Neural cell (in vitro differentiated cells): ENCODE measurements at regions not wholly inside any gene's neighbourhood (a gene's known extent, or its start where the extent isn't known, plus 50 kb on each side); places are given as distances from the start of the nearest gene placed in this dataset.

Experiments
- H2AFZ ChIP-seq: fragments of 200-600, 300-800 bp; sonication (generic), shearing (Covaris generic); 2 replicates; pipeline ENCODE4 v1.6.0; 2014; ENCODE audit warnings: low read depth, mild to moderate bottlenecking, antibody characterized with exemption, low read length, moderate library complexity
- H3F3A ChIP-seq: fragments of 200-600 bp; shearing (Covaris generic); 2 replicates; pipeline ENCODE4 v1.6.1; 2016; ENCODE audit warnings: mild to moderate bottlenecking, moderate library complexity, mixed read lengths, antibody characterized with exemption, low read length; ENCODE audit not compliant: insufficient read depth, poor library complexity, severe bottlenecking
- H3K27ac ChIP-seq: fragments of 200-600, 300-800 bp; sonication (generic), shearing (Covaris generic); 2 replicates; pipeline ENCODE4 v1.5.1; 2014; ENCODE audit warnings: mild to moderate bottlenecking, low read length, moderate library complexity
- H3K27me3 ChIP-seq: fragments of 300-800, 200-600 bp; sonication (generic), shearing (Covaris generic); 2 replicates; pipeline ENCODE4 v1.6.0; 2014; ENCODE audit warnings: mild to moderate bottlenecking, low read depth, low read length, moderate library complexity; ENCODE audit not compliant: insufficient read depth
- H3K36me3 ChIP-seq: fragments of 300-800, 200-600 bp; sonication (generic), shearing (Covaris generic); 2 replicates; pipeline ENCODE4 v1.5.1; 2014; ENCODE audit warnings: mild to moderate bottlenecking, antibody characterized with exemption, low read length, moderate library complexity; ENCODE audit not compliant: insufficient read depth
- H3K4me2 ChIP-seq: fragments of 300-800, 200-600 bp; sonication (generic), shearing (Covaris generic); 2 replicates; pipeline ENCODE4 v1.6.0; 2014; ENCODE audit warnings: mild to moderate bottlenecking, low read length
- H3K4me3 ChIP-seq: fragments of 300-800, 200-600 bp; sonication (generic), shearing (Covaris generic); 2 replicates; pipeline ENCODE4 v1.5.1; 2014; ENCODE audit warnings: mild to moderate bottlenecking, low read length, moderate library complexity
- H3K79me2 ChIP-seq: fragments of 200-600 bp; shearing (Covaris generic); replicated peaks from 2 replicates; pipeline ENCODE4 v1.6.0; 2014; ENCODE audit warnings: mild to moderate bottlenecking, low read length, moderate library complexity; ENCODE audit not compliant: insufficient read depth
- H3K9ac ChIP-seq: fragments of 300-800, 200-600 bp; sonication (generic), shearing (Covaris generic); 2 replicates; pipeline ENCODE4 v1.6.1; 2016; ENCODE audit warnings: mild to moderate bottlenecking, low read length, mixed read lengths
- H3K9me2 ChIP-seq: fragments of 200-600 bp; shearing (Covaris generic); 2 replicates; pipeline ENCODE4 v1.6.1; 2016; ENCODE audit warnings: mild to moderate bottlenecking, low read length, mixed read lengths; ENCODE audit not compliant: insufficient read depth
- H3K9me3 ChIP-seq: fragments of 200-600, 300-800 bp; sonication (generic), shearing (Covaris generic); 2 replicates; pipeline ENCODE4 v1.6.1; 2016; ENCODE audit warnings: mild to moderate bottlenecking, mixed run types, low read length, moderate library complexity, mixed read lengths
- H4K20me1 ChIP-seq: fragments of 200-600 bp; shearing (Covaris generic); 2 replicates; pipeline ENCODE4 v1.6.1; 2016; ENCODE audit warnings: mild to moderate bottlenecking, mixed run types; ENCODE audit not compliant: insufficient read depth
- EP300 ChIP-seq: fragments of 450-650 bp; conservative IDR thresholded peaks from 2 replicates; pipeline ENCODE4 v1.6.1; 2014; ENCODE audit warnings: antibody characterized with exemption, mild to moderate bottlenecking, moderate library complexity; ENCODE audit not compliant: poor library complexity, severe bottlenecking
- EZH2 ChIP-seq: fragments of 200-600, 300-800 bp; shearing (Covaris generic), sonication (generic); IDR thresholded peaks from 2 replicates; pipeline ENCODE4 v1.6.1; 2014; ENCODE audit warnings: antibody characterized with exemption, low read length, borderline replicate concordance, mild to moderate bottlenecking; ENCODE audit not compliant: insufficient read depth, poor library complexity, severe bottlenecking
- MXI1 ChIP-seq: fragments of 450-650 bp; conservative IDR thresholded peaks from 2 replicates; pipeline ENCODE4 v1.6.1; 2014; ENCODE audit warnings: antibody characterized with exemption, mild to moderate bottlenecking; ENCODE audit not compliant: poor library complexity, severe bottlenecking
- POLR2AphosphoS5 ChIP-seq: IDR thresholded peaks from 2 replicates; pipeline ENCODE4 v1.6.1; 2012
- RAD21 ChIP-seq: fragments of 450-650 bp; conservative IDR thresholded peaks from 2 replicates; pipeline ENCODE4 v1.6.1; 2014; ENCODE audit warnings: antibody characterized with exemption, mild to moderate bottlenecking, moderate library complexity
- SMC3 ChIP-seq: fragments of 450-650 bp; conservative IDR thresholded peaks from 2 replicates; pipeline ENCODE4 v1.6.1; 2014; ENCODE audit warnings: antibody characterized with exemption, mild to moderate bottlenecking, moderate library complexity; ENCODE audit not compliant: poor library complexity
- TAF1 ChIP-seq: IDR thresholded peaks from 2 replicates; pipeline ENCODE4 v1.6.1; 2012; ENCODE audit warnings: low read depth
- TF ChIP-seq, protein P1 (sequence below): IDR thresholded peaks from 2 replicates; pipeline ENCODE4 v1.6.1; 2012; ENCODE audit warnings: borderline replicate concordance
- TF ChIP-seq, protein P2 (sequence below): fragments of 450-650 bp; IDR thresholded peaks from 2 replicates; pipeline ENCODE4 v1.5.1; 2014; ENCODE audit warnings: antibody characterized with exemption, mild to moderate bottlenecking, moderate library complexity; ENCODE audit not compliant: poor library complexity, severe bottlenecking

DNA sequence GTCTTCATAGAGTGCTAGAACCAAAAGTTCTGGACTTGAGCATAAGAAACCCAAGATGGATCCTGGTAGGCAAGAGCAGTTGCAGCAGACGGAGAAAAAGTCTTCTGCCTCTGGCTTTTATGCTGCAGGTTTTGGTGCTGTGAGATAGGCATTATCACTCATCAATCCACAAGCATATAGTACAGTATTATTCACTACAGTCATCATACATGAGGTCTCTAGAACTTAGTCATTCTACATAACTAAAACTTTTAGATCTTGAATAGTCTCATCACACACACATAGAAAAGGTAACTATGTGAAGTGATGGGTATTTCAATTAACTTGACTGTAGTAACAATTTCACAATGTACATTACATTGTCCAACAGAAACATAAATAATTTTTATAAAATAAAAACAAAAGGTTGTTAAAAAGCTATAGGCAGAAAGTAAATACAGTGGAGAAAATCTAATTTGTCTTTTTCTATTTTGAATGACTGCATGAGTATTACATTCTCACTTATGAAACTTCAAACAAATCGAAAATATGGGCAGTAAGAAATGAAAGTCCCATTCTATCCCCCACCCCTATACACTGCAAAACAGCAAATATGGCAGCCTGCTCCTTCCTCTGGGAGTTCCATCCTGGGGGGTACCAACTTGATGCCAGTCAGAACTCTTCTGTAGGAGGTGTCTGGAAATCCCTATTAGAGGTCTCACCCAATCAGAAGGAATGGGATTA, 534.3 kb upstream of the ACVR2A start:
- H3K36me3 ChIP-seq: no peaks in the 10 kb centered on the region
- H3F3A ChIP-seq: no peaks in the 10 kb centered on the region
- H3K4me3 ChIP-seq: no peak overlapping the region
- H4K20me1 ChIP-seq: no peaks in the 10 kb centered on the region
- H2AFZ ChIP-seq: no peak overlapping the region
- no peaks in the 10 kb centered on the region for H3K27me3 ChIP-seq
- H3K9me3 ChIP-seq: no peaks in the 10 kb centered on the region
- H3K4me2 ChIP-seq: no peak overlapping the region
- H3K9me2 ChIP-seq: no peaks in the 10 kb centered on the region
- TF ChIP-seq RAD21 (no peak), SMC3 (no peak), TAF1 (no peak), MXI1 (no peak), EP300 (no peak), POLR2AphosphoS5 (no peak), EZH2 (no peak)
- TF ChIP-seq, protein P1, sequence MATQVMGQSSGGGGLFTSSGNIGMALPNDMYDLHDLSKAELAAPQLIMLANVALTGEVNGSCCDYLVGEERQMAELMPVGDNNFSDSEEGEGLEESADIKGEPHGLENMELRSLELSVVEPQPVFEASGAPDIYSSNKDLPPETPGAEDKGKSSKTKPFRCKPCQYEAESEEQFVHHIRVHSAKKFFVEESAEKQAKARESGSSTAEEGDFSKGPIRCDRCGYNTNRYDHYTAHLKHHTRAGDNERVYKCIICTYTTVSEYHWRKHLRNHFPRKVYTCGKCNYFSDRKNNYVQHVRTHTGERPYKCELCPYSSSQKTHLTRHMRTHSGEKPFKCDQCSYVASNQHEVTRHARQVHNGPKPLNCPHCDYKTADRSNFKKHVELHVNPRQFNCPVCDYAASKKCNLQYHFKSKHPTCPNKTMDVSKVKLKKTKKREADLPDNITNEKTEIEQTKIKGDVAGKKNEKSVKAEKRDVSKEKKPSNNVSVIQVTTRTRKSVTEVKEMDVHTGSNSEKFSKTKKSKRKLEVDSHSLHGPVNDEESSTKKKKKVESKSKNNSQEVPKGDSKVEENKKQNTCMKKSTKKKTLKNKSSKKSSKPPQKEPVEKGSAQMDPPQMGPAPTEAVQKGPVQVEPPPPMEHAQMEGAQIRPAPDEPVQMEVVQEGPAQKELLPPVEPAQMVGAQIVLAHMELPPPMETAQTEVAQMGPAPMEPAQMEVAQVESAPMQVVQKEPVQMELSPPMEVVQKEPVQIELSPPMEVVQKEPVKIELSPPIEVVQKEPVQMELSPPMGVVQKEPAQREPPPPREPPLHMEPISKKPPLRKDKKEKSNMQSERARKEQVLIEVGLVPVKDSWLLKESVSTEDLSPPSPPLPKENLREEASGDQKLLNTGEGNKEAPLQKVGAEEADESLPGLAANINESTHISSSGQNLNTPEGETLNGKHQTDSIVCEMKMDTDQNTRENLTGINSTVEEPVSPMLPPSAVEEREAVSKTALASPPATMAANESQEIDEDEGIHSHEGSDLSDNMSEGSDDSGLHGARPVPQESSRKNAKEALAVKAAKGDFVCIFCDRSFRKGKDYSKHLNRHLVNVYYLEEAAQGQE: no peak
- TF ChIP-seq, protein P2, sequence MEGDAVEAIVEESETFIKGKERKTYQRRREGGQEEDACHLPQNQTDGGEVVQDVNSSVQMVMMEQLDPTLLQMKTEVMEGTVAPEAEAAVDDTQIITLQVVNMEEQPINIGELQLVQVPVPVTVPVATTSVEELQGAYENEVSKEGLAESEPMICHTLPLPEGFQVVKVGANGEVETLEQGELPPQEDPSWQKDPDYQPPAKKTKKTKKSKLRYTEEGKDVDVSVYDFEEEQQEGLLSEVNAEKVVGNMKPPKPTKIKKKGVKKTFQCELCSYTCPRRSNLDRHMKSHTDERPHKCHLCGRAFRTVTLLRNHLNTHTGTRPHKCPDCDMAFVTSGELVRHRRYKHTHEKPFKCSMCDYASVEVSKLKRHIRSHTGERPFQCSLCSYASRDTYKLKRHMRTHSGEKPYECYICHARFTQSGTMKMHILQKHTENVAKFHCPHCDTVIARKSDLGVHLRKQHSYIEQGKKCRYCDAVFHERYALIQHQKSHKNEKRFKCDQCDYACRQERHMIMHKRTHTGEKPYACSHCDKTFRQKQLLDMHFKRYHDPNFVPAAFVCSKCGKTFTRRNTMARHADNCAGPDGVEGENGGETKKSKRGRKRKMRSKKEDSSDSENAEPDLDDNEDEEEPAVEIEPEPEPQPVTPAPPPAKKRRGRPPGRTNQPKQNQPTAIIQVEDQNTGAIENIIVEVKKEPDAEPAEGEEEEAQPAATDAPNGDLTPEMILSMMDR: no peak
- no peaks in the 10 kb centered on the region for H3K79me2 ChIP-seq
- no peak overlapping the region for H3K9ac ChIP-seq
- H3K27ac ChIP-seq: no peak overlapping the region

DNA sequence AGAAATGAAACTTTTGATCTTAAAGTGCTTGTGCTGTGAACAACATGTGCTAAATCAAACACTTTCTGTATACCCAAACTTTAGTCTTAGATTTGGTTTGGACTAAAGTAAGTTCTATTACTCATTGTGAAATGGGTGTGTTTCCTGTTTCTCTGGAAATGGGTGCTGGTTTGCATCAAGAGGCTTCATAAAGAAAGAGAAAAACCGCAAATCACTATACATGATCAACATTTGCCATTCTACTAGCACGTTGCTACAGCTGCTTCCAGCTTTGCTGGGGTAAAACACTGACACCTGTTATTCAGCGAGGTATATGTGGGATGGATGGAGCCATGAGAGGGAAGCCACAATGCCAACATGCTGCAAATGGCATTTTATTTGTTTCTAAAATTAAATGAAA, 547.0 kb upstream of the ACVR2A start:
- Histone ChIP-seq H3K9ac (no peak overlapping the region), H3K4me2 (no peak overlapping the region), H3K36me3 (no peaks in the 10 kb centered on the region), H3K9me2 (no peaks in the 10 kb centered on the region), H3F3A (no peaks in the 10 kb centered on the region), H3K27me3 (no peaks in the 10 kb centered on the region), H3K27ac (no peak overlapping the region), H3K9me3 (no peaks in the 10 kb centered on the region), H3K4me3 (no peak overlapping the region), H2AFZ (no peak overlapping the region), H4K20me1 (no peaks in the 10 kb centered on the region), H3K79me2 (no peaks in the 10 kb centered on the region)
- no peak for TF ChIP-seq SMC3
- no peak for TF ChIP-seq MXI1
- TF ChIP-seq, protein P2: no peak
- no peak for TF ChIP-seq EP300
- no peak for TF ChIP-seq POLR2AphosphoS5
- TF ChIP-seq, protein P1: no peak
- no peak for TF ChIP-seq RAD21
- TF ChIP-seq EZH2: no peak
- TF ChIP-seq TAF1: no peak
